ENCODE measurements at regions not wholly inside any gene's neighbourhood (a gene's known extent, or its start where the extent isn't known, plus 50 kb on each side); places are given as distances from the start of the nearest gene placed in this dataset.

GRCh38 chr2:223203971-223204929 lies 152.3 kb downstream of the KCNE4 start:
- no peak overlapping the region for H3K27ac ChIP-seq (ENCODE audit: low read depth, low read length)
- no peak overlapping the region for H3K23ac ChIP-seq (ENCODE audit: insufficient read length)
- WGBS, 2 experiments (ENCODE audit: extremely low coverage in 1 of 2, insufficient coverage in 1 of 2, insufficient read length in 1 of 2, insufficient replicate concordance in 2 of 2, low coverage in 1 of 2, low lambda C conversion rate in 2 of 2, missing lambda C conversion rate in 1 of 2) = 75% methylated on average over 4 of the region's 4 CpGs; no CpG with 5 or more reads in 1 of the 2 experiments
- H3K36me3 ChIP-seq (ENCODE audit: control insufficient read depth in 2 of 4, insufficient read depth in 4 of 4, low read length in 3 of 4) = no peaks in the 10 kb centered on the region
- H3K27me3 ChIP-seq (replicated peaks in 1 of 4; ENCODE audit: control insufficient read depth in 3 of 4, extremely low read depth in 1 of 4, insufficient read depth in 3 of 4, low read length in 3 of 4) = no peaks in the 10 kb centered on the region; a peak in 1 of 7 replicates
- no peaks in the 10 kb centered on the region for H3K23me2 ChIP-seq (ENCODE audit: low read depth, low read length)
- no peak overlapping the region for H3K14ac ChIP-seq (ENCODE audit: insufficient read length)
- POLR2A ChIA-PET (ENCODE audit: partially characterized antibody) = interaction anchor here (1.8 kb wide), 1 partner anchor 17 kb away, joined by 6 read pairs; no protein-coding TSS in a partner anchor
- FAIRE-seq (no peak), DNase-seq (ENCODE audit: low read depth in 1 of 2, low spot score in 2 of 2) (no peak)
- H2BK20ac ChIP-seq (ENCODE audit: low read length) = no peak overlapping the region
- no peaks in the 10 kb centered on the region for H3K79me1 ChIP-seq (ENCODE audit: low read depth, low read length)
- CTCF ChIA-PET (ENCODE audit: partially characterized antibody) = interaction anchor here (1.3 kb wide), 1 partner anchor 232 kb away, joined by 4 read pairs; no protein-coding TSS in a partner anchor
- H2AFZ ChIP-seq (ENCODE audit: low read length) = no peak overlapping the region
- H4K5ac ChIP-seq (ENCODE audit: insufficient read length, low read depth, low read length) = no peak overlapping the region
- no peaks in the 10 kb centered on the region for H4K20me1 ChIP-seq (replicated peaks in 1 of 2; ENCODE audit: control insufficient read depth in 1 of 2, insufficient read depth in 2 of 2, low read length in 2 of 2)
- no peaks in the 10 kb centered on the region for H3K9me3 ChIP-seq (ENCODE audit: insufficient read depth in 2 of 2, low read depth in 1 of 2, low read length in 1 of 2)
- H4K91ac ChIP-seq (replicated peaks; ENCODE audit: insufficient read length, low read length) = no peak overlapping the region
- no peak overlapping the region for H2BK120ac ChIP-seq (replicated peaks; ENCODE audit: low read depth, low read length)
- H3K4ac ChIP-seq (replicated peaks; ENCODE audit: insufficient read length, low read depth, low read length) = no peak overlapping the region
- H3K79me2 ChIP-seq (ENCODE audit: control insufficient read depth in 1 of 2, insufficient read depth in 2 of 2, low read length in 2 of 2) = no peaks in the 10 kb centered on the region
- H3K4me2 ChIP-seq (ENCODE audit: insufficient read depth in 1 of 2, low read depth in 2 of 2, low read length in 2 of 2) = no peak overlapping the region
- H3K9ac ChIP-seq (replicated peaks in 1 of 4; ENCODE audit: extremely low read depth in 1 of 4, low read depth in 3 of 4, low read length in 3 of 4) = no peak overlapping the region
- no peak overlapping the region for H2BK15ac ChIP-seq (ENCODE audit: low read length)
- H3K56ac ChIP-seq (replicated peaks; ENCODE audit: insufficient read length, low read depth, low read length) = no peak overlapping the region
- H4K8ac ChIP-seq (ENCODE audit: extremely low read depth, insufficient read depth, low read length) = no peak overlapping the region
- H2BK5ac ChIP-seq (ENCODE audit: low read depth, low read length) = no peak overlapping the region
- H3K18ac ChIP-seq (ENCODE audit: extremely low read depth, low read length) = no peak overlapping the region
- peaks cover 0 to 8% (median 0%) of the 10 kb centered on the region in 4 experiments; a peak in 2 of 7 replicates for H3K4me1 ChIP-seq (replicated peaks in 1 of 4; ENCODE audit: control insufficient read depth in 3 of 4, insufficient read depth in 4 of 4, low read length in 3 of 4)
- H3K4me3 ChIP-seq (ENCODE audit: extremely low read depth in 1 of 4, insufficient read depth in 2 of 4, low read depth in 3 of 4, low read length in 4 of 4) = no peak overlapping the region
- H2AK5ac ChIP-seq (ENCODE audit: low read depth, low read length) = no peak overlapping the region
- peak overlapping the region; percentile 86; the same call in 1 of the 2 replicates for H2BK12ac ChIP-seq (ENCODE audit: low read depth, low read length)

All from H1 (cell line).